Activated CD4-positive, alpha-beta T cell treated with anti-CD3 and anti-CD28 coated beads for 48 hours (primary cell): ENCODE measurements at regions not wholly inside any gene's neighbourhood (a gene's known extent, or its start where the extent isn't known, plus 50 kb on each side); places are given as distances from the start of the nearest gene placed in this dataset.
"Not testable (repeated sequence)": the region's sequence is repeated elsewhere in the genome, so short reads cannot be mapped to it uniquely, and the experiment has no call there.

Source experiments
- DNase-seq: peaks from one replicate; pipeline ENCODE4 v3.0.0-alpha.2; 2020

DNA sequence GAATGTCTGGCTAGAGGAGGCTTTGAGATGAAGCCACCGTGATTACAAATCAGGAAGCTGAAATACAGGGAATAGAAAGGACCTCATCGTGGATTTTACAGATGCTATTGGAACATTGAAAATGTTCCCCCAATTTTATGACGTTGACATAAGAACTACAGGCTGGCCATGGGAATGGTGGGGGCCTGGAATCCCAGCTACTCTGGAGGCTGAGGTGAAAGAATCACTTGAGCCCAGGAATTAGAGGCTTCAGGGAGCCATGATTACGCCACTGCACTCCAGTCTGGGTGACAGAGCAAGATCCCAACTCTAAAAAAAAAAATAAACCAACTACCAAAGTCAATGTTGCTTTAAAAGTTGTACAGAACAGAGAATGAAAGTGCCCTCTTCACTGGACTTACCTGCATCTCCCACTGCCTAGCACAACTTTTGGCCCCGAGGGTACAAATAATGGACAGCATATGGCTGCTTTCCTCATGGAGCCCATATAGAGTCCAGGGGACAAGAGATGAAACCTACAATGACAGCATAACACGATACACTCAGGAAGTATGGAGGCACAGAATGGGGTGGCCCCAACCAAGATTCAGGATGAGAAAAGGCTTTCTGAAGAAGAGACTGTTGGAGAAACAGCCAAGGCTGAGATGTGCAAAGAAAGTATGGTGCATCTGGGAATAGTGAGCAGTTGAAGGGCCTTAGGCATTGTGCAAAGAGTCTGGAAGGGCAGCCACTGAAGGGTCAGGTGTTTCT, 254.8 kb downstream of the MYCN start:
- no peak for DNase-seq

DNA sequence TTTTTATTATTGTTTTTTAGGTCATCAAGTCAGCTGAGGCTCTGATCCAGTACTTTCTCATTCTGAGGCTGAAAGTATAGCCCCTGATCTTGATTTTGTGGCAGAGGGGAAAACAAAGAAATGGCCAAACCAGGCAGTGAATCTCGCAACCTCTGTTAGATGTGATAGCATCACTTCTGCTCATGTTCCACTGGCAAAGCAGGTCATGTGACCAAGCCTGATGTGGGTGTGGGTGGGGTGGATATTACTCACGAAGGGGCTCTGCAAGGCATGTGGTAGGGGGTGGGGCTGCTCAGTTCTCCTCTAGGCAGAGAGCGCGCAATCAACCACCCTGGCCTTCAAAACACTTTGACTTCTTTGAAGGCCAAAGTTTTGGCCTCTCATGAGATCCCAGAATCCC, 254.2 kb downstream of the MYCN start:
- DNase-seq, result peak; percentile 4

DNA sequence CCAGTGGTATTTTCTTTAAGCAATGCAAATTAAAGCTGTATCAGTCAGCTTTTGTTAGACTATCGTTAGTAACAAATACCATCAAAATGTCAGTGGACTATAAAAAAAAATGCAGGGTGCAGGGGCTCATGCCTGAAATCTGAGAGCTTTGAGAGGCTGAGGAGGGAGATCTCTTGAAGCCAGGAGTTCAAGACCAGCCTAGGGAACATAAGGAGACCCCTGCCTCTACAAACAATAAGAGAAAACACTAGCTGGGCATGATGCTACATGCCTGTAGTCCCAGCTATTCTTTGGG, 253.7 kb downstream of the MYCN start:
- no peak for DNase-seq

DNA sequence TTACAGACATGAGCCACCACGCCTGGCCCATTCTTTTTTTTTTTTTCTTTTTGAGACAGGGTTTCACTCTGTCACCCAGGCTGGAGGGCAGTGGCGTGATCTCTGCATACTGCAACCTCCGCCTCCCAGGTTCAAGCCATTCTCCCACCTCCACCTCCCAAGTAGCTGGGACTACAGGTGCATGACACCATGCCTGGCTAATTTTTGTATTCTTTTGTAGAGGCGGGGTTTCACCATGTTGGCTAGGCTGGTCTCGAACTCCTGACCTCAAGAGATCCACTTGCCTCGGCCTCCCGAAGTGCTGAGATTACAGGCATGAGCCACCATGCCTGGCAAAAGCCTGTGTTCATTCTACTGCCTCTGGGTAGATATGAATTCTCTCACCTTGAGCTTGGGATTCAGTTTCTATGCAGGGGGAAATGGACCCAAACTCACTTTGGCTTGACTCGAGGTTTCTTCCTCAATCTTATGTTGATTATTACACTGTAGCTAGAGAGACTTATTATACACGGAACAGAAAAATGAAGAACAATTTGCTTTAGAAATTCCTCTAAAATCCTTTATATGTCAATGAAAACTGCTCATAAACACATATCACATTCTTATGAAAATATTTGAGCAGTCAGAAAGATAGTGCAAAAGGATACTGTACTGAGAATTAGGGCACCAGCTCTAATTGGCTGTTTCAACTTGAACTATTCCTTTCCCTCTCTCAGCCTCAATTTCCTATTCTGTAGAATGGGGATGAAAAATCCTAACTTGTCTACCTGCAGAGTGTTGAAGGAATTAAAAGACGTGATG, 252.3 kb downstream of the MYCN start:
- no peak for DNase-seq

DNA sequence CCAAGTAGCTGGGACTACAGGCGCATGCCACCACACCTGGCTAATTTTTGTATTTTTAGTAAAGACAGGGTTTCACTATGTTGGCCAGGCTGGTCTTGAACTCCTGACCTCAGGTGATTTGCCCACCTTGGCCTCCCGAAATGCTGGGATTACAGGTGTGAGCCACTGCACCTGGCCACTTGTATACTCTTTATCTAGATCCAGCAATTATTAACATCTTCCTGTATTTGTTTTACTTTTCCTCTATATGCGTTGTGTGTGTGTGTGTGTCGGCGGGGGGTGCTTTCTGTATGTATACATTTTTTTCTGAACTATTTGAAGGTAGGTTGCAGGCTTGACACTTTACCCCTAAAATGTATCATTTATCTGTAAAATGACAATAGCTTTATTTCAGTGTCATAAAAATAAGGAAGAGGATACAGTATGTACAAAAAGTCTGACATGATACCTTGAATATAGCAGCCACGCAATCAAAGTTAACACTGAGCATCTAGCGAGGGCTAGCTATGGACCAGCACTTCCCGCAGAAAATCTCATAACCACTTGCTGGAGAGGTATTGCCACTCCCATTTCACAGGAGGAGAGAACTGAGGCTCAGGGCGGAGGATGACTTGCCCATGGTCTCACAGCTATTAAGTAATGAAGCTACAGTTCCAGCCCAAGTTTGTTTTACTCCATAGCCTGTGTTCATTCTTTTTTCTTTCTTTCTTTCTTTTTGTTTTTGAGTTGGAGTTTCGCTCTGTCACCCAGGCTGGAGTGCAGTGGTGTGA, 251.3 kb downstream of the MYCN start:
- no peak for DNase-seq

DNA sequence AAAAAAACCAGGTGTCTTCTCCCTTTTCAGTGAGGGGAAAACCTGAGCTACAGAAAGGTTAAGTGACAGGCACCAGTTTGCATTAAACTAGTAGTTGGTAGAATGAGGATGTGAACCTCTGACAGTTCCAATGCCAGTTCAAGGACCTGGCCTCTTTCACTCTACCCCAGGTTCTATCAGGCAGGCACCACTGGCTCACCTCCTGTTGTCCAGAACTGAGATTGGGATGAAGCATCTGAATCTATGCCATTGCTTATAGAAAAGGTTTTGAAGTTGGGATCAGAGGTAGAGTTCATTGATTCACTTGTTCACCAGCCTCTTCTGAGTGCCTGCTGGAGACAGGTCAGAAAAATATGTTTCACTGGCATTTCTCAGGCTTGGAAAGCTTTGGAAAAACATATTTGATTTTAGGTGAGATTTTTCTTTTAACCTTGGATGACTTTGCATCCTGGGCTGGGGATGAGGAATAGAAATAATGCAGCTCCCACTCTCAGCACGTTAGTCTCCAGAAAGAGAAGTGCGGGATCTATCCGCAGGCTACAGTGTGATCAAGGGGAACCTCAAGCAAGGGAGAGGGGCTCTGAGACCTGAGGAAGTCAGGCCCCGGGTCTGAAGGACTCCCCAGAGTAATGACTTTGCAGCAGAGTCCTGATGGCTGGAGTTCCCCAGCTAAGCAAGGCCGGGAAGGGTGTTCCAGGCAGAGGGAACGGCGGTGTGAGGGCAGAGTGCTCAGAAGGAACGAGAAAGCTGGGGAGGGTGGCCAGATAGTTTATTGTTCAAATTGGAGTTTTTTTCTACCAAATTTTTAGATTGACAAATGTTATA, 250.3 kb downstream of the MYCN start:
- no peak for DNase-seq

DNA sequence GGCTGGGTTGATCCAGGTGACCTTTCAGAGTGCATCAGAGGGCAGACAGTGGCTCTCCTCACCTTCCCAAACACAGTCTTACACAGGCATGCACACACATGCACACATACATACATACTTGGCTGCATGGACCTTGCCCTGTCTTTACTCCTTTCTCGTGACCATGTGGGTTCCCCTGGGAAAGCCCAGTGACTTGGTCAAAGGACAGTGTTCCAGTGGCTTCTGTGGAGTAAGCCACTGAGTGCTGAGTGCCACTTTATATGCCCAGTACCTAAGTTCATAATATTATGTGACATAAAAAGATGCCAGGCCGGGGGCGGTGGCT, 249.4 kb downstream of the MYCN start:
- no peak for DNase-seq

DNA sequence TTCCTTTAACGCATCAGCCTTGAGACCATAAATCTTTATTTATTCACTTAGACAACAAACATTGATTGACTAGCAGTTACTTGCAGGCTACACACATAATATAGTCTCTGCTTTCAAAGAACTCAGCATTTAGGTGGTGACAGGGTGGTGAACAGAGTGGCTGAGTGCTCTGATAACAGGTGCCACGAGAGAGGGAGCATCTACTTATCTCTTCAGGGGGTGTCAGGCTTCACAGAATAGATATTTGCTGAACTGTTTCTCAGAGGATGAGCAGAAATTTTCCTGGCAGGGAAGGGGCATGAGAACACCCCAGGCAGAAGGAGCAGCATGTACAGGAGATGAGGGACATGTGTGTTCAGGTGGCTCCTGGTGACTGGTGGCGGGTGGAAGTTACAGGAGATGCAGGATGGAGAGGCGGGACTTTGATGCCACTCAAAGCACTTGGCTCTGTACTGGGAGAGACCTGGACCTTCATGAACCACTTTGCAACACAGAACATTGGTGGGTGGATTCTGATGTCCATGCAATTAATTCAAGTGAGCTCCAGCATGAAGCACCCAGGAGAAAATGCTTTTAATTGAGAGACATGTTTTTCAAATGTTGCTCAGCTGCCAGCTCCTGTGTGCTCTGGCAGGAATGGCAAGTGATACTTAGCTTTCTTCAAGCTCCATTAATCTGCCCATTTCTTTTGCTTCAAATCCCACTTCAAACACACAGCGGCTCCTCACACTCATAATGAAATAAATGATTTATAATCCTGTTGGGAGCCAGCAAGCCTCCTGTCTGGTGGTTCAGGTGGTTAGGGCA, 248.9 kb downstream of the MYCN start:
- no peak for DNase-seq

DNA sequence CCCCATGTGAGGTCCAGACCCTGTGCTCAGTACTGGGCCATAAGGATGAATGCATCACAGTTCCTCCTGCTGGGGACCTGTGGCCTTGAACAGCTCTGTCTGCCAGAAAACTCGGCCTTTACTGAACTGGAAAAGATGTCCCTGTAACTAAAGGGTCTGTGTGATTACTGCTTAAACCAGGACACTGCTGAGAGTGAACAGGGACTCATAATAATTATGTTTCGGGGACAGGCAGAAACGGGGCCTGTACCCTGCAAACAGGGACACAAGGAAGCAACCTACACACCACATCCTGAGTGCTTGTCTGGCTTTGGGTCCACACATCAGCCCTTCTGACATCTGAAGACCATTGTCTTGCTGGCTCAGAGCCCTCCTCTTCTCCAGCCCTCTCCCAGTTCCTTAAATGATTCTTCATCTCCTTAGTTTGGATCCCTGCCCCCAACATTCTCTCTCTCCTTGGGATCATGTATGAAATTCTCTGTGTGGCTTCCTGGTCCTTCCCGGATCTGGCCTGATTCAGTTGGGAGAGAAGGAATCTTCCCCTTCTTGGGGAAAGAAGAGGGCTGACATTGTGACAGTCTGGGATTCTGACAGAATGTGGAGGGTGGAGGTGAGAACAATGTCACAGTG, 248.0 kb downstream of the MYCN start:
- DNase-seq, result no peak

DNA sequence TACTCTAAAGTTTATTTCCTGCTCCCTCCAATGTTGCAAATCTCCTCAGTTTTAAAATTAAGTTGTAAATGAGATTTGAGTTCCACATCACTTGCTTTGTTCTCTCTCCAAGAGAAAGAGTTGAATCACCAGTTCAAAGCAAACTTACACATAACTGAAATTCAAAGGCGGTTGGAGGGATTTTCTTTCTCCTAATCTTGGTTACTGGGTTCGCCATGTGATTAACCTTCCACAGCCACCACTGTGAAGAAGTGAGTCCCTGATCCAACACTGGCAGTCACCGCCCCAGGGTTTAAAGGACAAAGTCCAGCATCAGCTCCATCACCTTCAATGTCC, 247.1 kb downstream of the MYCN start:
- no peak for DNase-seq

DNA sequence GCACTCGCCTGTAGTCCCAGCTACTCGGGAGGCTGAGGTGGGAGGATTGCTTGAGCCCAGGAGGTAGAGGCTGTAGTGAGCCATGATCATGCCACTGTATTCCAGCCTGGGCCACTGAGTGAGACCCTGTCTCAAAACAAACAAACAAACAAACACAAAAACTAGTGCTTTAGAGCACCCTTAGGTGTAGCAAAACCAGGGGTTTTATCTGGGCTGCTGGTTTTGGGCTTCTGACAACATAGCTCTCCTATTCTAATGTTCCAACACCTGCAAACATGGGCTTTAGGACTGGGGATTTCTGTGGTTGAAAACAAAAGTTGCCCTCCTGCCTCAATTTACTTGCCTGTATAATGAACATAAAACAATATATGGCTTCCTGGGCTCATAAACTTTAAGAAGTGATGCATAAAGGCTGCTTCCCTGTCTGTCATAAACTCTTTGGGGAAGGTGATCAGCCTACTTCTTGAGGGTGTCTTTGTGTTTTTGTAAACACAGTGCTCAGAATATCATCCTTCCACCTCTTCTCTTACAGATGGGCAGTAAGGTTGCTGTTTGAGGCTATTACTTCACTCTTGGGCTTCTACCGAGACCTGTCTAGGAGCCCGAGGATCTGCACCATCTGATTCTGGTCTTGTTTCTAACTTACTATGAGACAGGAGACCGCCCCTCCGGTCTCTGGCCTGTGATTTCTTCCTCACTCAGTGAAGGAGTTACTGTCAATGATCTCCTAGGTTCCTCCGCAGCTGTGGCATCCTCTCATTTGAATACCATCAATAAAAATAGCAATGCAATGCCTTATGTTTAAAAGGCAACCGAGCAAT, 246.5 kb downstream of the MYCN start:
- no peak for DNase-seq

DNA sequence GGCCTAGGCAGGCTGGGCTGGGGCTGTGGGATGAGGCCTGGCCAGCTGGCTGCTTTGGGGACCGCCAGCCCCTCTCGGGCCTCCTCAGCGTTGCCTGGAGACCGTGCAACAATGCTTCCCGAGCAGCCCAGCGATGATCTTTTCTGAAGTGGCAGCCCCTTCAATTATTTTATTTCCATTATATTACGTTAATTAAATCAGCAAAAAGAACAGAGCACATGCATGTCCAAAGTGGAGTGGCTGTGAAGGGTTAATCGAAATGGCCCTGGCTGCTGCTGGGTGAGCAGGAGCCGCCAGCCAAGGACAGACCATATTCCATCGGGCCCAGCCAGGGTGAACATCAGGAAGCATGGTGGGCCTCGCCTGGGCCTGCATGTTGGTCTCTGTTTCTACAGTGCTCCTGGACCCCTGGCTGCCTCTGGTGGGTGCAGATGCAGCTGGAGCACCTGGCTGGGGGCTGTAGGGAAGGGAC, 245.5 kb downstream of the MYCN start:
- DNase-seq, result no peak

DNA sequence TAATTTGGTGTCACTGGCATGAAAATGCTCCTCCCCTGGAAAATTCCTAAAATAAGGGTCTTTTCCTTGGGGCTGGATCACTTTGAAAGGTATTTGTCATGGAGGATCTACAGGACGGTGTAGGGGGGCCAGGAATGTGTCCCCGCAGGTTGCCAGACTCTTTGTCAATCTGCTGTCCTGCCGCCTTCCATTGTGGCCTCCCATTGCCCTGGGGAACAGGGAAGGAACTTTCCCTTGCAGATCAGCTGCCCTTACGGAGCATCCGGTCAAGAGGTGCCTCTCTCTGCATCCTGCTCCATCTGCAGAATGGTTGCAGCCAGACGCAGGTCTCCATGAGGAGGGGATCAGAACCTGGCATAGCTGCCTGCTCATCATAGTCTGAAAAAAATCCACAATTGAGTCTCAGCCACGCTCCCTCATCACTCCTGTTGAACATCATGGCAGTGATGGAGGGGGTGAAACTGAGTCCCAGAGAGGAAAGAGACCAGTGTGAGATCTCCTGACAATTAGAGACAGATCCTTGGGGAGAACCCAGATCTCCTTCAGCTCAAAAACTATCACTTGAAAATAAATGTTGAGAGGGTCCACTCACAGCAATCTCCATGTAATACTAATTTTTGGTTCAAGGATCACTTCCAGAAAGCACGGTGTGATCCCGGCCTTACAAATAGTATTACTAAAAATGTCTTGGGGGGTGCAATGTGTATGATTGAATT, 244.8 kb downstream of the MYCN start:
- DNase-seq, result no peak

DNA sequence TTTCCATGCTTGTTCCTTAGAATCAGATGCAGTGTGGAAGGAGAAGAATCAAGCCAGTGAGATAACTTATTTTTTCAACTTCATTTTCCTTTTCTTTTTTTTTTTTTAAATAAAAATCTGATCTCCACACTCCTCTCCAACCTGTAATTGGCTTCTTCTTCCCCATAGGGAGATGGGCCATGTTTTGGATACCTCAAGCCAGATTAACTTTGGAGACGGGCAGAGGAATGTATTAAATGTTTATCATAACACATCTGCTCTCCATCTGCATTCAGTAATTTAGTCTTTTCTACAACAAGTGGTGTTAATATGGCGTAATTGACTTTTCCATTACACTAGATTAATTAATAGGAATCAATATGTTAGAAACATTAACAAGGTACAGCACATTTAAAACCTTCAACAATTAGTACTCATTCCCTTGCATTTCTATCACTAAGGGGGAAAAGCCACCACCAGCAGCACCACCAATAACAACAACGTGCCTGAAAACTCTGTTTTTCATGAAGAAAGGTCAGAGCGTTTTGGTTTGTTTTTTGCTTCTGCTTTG, 244.1 kb downstream of the MYCN start:
- no peak for DNase-seq

DNA sequence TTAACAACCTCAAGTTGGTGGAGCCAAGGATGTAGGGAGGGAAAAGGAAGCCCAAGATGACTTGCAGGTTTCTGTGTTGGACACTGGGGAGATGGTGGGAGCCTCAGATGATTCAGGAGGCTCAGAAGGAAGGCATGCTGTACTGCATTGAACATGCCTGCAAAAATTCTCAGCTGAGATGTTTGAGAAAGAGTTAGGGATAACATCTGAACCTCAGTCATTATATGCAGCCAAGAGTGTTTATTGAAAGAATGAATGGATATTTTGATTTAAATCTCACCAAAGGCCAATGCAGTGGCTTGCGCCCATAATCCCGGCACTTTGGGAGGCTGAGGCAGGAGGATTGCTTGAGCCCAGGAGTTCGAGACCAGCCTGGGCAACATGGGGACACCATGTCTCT, 243.0 kb downstream of the MYCN start:
- no peak for DNase-seq

DNA sequence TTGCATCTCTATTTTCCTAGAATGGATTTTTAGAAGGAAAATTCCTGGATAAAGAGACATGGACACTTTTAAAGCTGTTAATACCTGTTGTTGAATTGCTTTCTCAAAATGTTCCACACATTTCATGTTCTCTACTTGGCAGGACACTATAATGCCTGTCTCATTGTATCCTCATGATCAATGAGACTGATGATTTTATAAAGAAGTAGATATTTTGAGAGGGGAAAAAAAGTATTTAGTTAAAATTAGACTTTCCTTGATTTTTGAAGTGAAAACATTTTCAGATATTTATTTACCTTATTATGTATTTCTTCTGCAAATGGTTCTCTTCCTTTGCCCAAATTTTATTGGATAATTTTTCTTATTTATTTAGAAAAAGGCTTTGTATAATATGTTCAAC, 242.5 kb downstream of the MYCN start:
- DNase-seq, result no peak

DNA sequence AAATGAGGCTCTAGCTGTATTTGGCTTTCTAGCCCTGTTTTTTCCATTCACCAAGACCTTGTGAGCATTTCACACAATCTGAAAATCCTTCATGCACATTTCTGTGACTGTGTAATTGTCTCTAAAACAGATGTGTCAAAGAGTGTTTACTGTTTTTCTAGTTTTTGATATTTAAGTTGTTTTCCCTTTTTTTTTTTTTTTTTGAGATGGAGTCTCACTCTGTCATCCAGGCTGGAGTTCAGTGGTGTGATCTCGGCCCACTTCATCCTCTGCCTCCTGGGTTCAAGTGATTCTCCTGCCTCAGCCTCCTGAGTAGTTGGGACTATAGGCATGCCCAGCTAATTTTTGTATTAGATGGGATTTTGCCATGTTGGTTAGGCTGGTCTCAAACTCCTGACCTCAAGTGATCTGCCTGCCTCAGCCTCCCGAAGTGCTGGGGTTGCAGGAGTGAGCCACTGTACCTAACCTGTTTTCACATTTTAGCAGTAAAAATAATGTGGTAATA, 242.0 kb downstream of the MYCN start:
- DNase-seq, result not testable (repeated sequence)

DNA sequence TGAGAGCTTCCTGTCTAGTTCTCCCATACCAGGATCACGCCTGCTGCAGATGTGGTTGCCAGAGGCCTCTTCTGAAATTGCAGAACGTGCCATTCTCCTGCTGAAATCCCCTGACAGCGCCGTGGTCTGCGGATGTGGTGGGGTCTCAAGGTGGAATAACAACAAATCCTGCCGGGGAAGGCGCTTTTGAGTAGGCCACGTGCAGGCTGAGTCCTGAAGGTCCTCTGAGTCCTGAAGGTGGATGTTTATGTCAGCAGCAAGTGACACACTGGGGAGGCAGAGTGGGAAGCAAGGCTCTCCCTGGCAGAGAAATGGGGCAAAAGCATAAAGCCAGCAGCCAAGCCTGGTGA, 241.4 kb downstream of the MYCN start:
- DNase-seq, result no peak

DNA sequence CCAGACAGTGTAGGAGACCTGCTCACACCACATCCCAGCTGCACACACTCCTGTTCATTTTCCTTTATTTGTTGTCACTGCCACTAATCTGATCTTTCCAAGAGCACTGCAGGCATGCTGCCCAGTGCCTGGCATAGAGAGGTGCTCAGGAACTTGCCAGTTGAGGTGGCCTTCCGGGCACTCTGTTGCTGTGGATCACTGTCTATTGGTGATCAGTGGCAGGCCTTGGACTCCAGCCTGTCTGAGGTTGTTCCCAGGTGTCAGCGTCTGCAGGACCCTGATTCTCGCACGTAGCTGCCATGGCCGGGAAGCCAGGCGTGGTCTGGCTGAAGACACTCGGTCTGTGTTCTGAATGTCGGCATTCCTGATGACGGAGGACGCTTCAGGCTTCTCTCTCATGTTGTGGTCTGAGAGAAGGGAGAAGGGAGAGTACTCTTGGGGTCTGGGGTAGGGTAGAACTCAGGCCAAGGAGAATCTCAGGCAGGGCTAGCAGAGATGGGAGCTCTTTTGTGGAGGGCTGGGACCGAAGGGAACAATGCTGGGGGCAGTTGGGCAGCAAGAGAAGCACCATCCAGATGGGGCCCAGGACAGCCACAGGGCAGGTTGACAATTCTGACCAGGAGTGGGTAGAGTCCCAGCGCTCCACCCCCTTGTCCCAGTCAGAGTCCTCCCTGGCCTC, 240.9 kb downstream of the MYCN start:
- DNase-seq, result no peak
